ENCODE measurements at regions not wholly inside any gene's neighbourhood (a gene's known extent, or its start where the extent isn't known, plus 50 kb on each side); places are given as distances from the start of the nearest gene placed in this dataset.
A peak's percentile ranks its signal among the peaks of the same experiment; 100 is the strongest.

GRCh38 chr6:22880686-22881433, 311.5 kb downstream of the HDGFL1 start:
- peak; percentile 86 to 90 for DNase-seq (ENCODE audit: low read depth in 2 of 2)

- peak in 1 of 2 donors; percentile 66 for DNase-seq (ENCODE audit: low read depth in 2 of 2)
These were observed 313.2 kb downstream of the HDGFL1 start for GRCh38 chr6:22882581-22882980.

GRCh38 chr6:22883061-22883717, 313.8 kb downstream of the HDGFL1 start:
- DNase-seq (ENCODE audit: low read depth in 2 of 2), result peak; percentile 35 to 74

GRCh38 chr6:22884456-22884855, 315.1 kb downstream of the HDGFL1 start:
- DNase-seq (ENCODE audit: low read depth in 2 of 2), result peak; percentile 92 to 99

GRCh38 chr6:22886650-22887581, 317.6 kb downstream of the HDGFL1 start:
- peak; percentile 9 to 40 for DNase-seq (ENCODE audit: low read depth in 2 of 2)

- peak; percentile 88 to 89 for DNase-seq (ENCODE audit: low read depth in 2 of 2)
These were observed 318.9 kb downstream of the HDGFL1 start for GRCh38 chr6:22888163-22888752.

GRCh38 chr6:22891934-22892333, 322.6 kb downstream of the HDGFL1 start:
- no peak for DNase-seq (ENCODE audit: low read depth in 2 of 2)

- DNase-seq (ENCODE audit: low read depth in 2 of 2), result peak; percentile 83 to 97
These were observed 323.1 kb downstream of the HDGFL1 start for GRCh38 chr6:22892452-22892851.

GRCh38 chr6:22896696-22897095, 327.3 kb downstream of the HDGFL1 start:
- no peak for DNase-seq (ENCODE audit: low read depth in 2 of 2)

- DNase-seq (ENCODE audit: low read depth in 2 of 2), result no peak
These were observed 330.1 kb downstream of the HDGFL1 start for GRCh38 chr6:22899426-22899825.

GRCh38 chr6:22903826-22904225, 334.5 kb downstream of the HDGFL1 start:
- no peak for DNase-seq (ENCODE audit: low read depth in 2 of 2)

- peak; percentile 2 to 50 for DNase-seq (ENCODE audit: low read depth in 2 of 2)
These were observed 335.1 kb downstream of the HDGFL1 start for GRCh38 chr6:22904431-22904830.

GRCh38 chr6:22906091-22906549, 336.8 kb downstream of the HDGFL1 start:
- DNase-seq (ENCODE audit: low read depth in 2 of 2), result peak; percentile 41 to 66

- DNase-seq (ENCODE audit: low read depth in 2 of 2), result no peak
These were observed 337.7 kb downstream of the HDGFL1 start for GRCh38 chr6:22907085-22907484.

- no peak for DNase-seq (ENCODE audit: low read depth in 2 of 2)
These were observed 341.0 kb downstream of the HDGFL1 start for GRCh38 chr6:22910370-22910769.

GRCh38 chr6:22913612-22914011, 344.2 kb downstream of the HDGFL1 start:
- DNase-seq (ENCODE audit: low read depth in 2 of 2), result no peak

GRCh38 chr6:22917344-22917743, 348.0 kb downstream of the HDGFL1 start:
- no peak for DNase-seq (ENCODE audit: low read depth in 2 of 2)

- DNase-seq (ENCODE audit: low read depth in 2 of 2), result no peak
These were observed 352.5 kb downstream of the HDGFL1 start for GRCh38 chr6:22921828-22922227.

- DNase-seq (ENCODE audit: low read depth in 2 of 2), result peak; percentile 31 to 92
These were observed 356.0 kb downstream of the HDGFL1 start for GRCh38 chr6:22925304-22925835.

- DNase-seq (ENCODE audit: low read depth in 2 of 2), result peak in 1 of 2 donors; percentile 44
These were observed 356.8 kb downstream of the HDGFL1 start for GRCh38 chr6:22925920-22926789.
